Esophagus muscularis mucosa (tissue), 4 donors: ENCODE measurements at regions not wholly inside any gene's neighbourhood (a gene's known extent, or its start where the extent isn't known, plus 50 kb on each side); places are given as distances from the start of the nearest gene placed in this dataset.
A peak's percentile ranks its signal among the peaks of the same experiment; 100 is the strongest.

Experiments used
- DNase-seq: peaks from one replicate; pipeline ENCODE4 v3.0.0-alpha.2; 2017; ENCODE audit errors: extremely low spot score
- H3K27ac ChIP-seq, 4 donors: fragments of 200-600 bp; sonication (generic); replicated peaks in 1 of 4; 1 replicate in 3 of 4; 2 replicates in 1 of 4; pipeline ENCODE4 v1.5.1; 2016 to 2019; ENCODE audit warnings: mild to moderate bottlenecking in 1 of 4
- H3K27me3 ChIP-seq, 4 donors: fragments of 200-600 bp; sonication (generic); one replicate each; pipeline versions ENCODE4 v1.5.1 to v1.6.0; 2016 to 2019
- H3K36me3 ChIP-seq, 4 donors: fragments of 200-600 bp; sonication (generic); one replicate each; pipeline ENCODE4 v1.5.1; 2016 to 2019
- H3K4me1 ChIP-seq, 4 donors: fragments of 200-600 bp; sonication (generic); one replicate each; pipeline ENCODE4 v1.5.1; 2016 to 2019
- H3K4me3 ChIP-seq, 4 donors: fragments of 200-600 bp; sonication (generic); 1 replicate in 2 of 4; 2 replicates in 2 of 4; pipeline ENCODE4 v1.5.1; 2016 to 2019; ENCODE audit warnings: mild to moderate bottlenecking in 4 of 4, moderate library complexity in 1 of 4
- H3K9me3 ChIP-seq, 4 donors: fragments of 200-600 bp; sonication (generic); 1 replicate in 3 of 4; 2 replicates in 1 of 4; pipeline ENCODE4 v1.5.1; 2016 to 2019
- CTCF ChIP-seq, 3 experiments: fragments of 200-600 bp in 2 of 3; fragments of 450-650 bp in 1 of 3; sonication (generic) in 2 of 3; IDR thresholded peaks; one replicate each; pipeline ENCODE4 v1.5.1; 2017 to 2019; ENCODE audit warnings: antibody characterized with exemption in 3 of 3, mild to moderate bottlenecking in 2 of 3, moderate library complexity in 1 of 3
- EP300 ChIP-seq: sonication (generic); formaldehyde crosslinking; IDR thresholded peaks from one replicate; pipeline ENCODE4 v1.6.1; 2017; ENCODE audit warnings: antibody characterized with exemption
- POLR2A ChIP-seq: fragments of 450-650 bp; IDR thresholded peaks from one replicate; pipeline ENCODE4 v1.6.1; 2017; ENCODE audit warnings: antibody characterized with exemption, moderate library complexity, mild to moderate bottlenecking, low read depth
- POLR2AphosphoS5 ChIP-seq, 2 donors: sonication (generic); formaldehyde crosslinking; IDR thresholded peaks; one replicate each; pipeline ENCODE4 v1.6.1; 2017; ENCODE audit warnings: antibody characterized with exemption in 2 of 2
- WGBS: methylation state at CpG from one replicate; pipeline ENCODE4 v1.1.5; 2018; 5-methylcytosine and 5-hydroxymethylcytosine counted together
- intact Hi-C: fragments of 100-400 bp; cut with DNase I; formaldehyde crosslinking; loops from one replicate; pipeline ENCODE4 v1.15.1; 2023

GRCh38 chr5:2357309-2357708, 394.2 kb downstream of the IRX2 start:
- DNase-seq, result peak; percentile 70
- no peaks in the 10 kb centered on the region for H3K36me3 ChIP-seq
- H3K9me3 ChIP-seq, result peaks cover 0 to 5% (median 0%) of the 10 kb centered on the region in 4 donors
- no peak overlapping the region for H3K4me3 ChIP-seq
- intact Hi-C loops, result no loop called here
- peaks cover 0 to 9% (median 0%) of the 10 kb centered on the region in 4 donors for H3K27me3 ChIP-seq
- no peaks in the 10 kb centered on the region for H3K4me1 ChIP-seq
- TF ChIP-seq POLR2A (no peak), CTCF (IDR thresholded peaks at IDR 0.05) (no peak), POLR2AphosphoS5 (IDR thresholded peaks at IDR 0.05) (no peak), EP300 (no peak)
- no peak overlapping the region for H3K27ac ChIP-seq

GRCh38 chr5:2355859-2356258, 395.6 kb downstream of the IRX2 start:
- H3K27ac ChIP-seq, result no peak overlapping the region
- TF ChIP-seq CTCF (IDR thresholded peaks at IDR 0.05) (no peak), POLR2AphosphoS5 (IDR thresholded peaks at IDR 0.05) (no peak), POLR2A (no peak), EP300 (no peak)
- WGBS, result 51% methylated on average over 2 of the region's 2 CpGs
- H3K4me3 ChIP-seq, result no peak overlapping the region
- H3K27me3 ChIP-seq, result peaks cover 0 to 9% (median 0%) of the 10 kb centered on the region in 4 donors
- no peaks in the 10 kb centered on the region for H3K36me3 ChIP-seq
- no peaks in the 10 kb centered on the region for H3K4me1 ChIP-seq
- H3K9me3 ChIP-seq, result peaks cover 0 to 12% (median 0%) of the 10 kb centered on the region in 4 donors
- DNase-seq, result no peak
- intact Hi-C loops, result no loop called here

GRCh38 chr5:2353871-2354440, 397.5 kb downstream of the IRX2 start:
- Histone ChIP-seq H3K4me1 (no peaks in the 10 kb centered on the region), H3K9me3 (peaks cover 0 to 26% (median 0%) of the 10 kb centered on the region in 4 donors), H3K27me3 (peaks cover 0 to 9% (median 0%) of the 10 kb centered on the region in 4 donors), H3K36me3 (no peaks in the 10 kb centered on the region), H3K27ac (no peak overlapping the region), H3K4me3 (no peak overlapping the region)
- TF ChIP-seq POLR2A, result no peak
- no peak for TF ChIP-seq POLR2AphosphoS5 (IDR thresholded peaks at IDR 0.05)
- no peak for TF ChIP-seq CTCF (IDR thresholded peaks at IDR 0.05)
- TF ChIP-seq EP300, result no peak
- intact Hi-C loops, result no loop called here
- peak; percentile 86 for DNase-seq
- 92% methylated on average over 4 of the region's 10 CpGs for WGBS

- intact Hi-C loops, result no loop called here
- Histone ChIP-seq H3K36me3 (no peaks in the 10 kb centered on the region), H3K4me1 (no peaks in the 10 kb centered on the region), H3K4me3 (no peak overlapping the region), H3K9me3 (peaks cover 0 to 30% (median 0%) of the 10 kb centered on the region in 4 donors), H3K27ac (no peak overlapping the region), H3K27me3 (peaks cover 0 to 9% (median 0%) of the 10 kb centered on the region in 4 donors)
- TF ChIP-seq CTCF (IDR thresholded peaks at IDR 0.05) (no peak), EP300 (no peak), POLR2A (no peak), POLR2AphosphoS5 (IDR thresholded peaks at IDR 0.05) (no peak)
- peak; percentile 68 for DNase-seq
- 93% methylated on average over 4 of the region's 5 CpGs for WGBS
Measured at GRCh38 chr5:2353211-2353610, 398.3 kb downstream of the IRX2 start.
